Motor neuron (in vitro differentiated cells): ENCODE measurements at regions not wholly inside any gene's neighbourhood (a gene's known extent, or its start where the extent isn't known, plus 50 kb on each side); places are given as distances from the start of the nearest gene placed in this dataset.
"Not testable (repeated sequence)": the region's sequence is repeated elsewhere in the genome, so short reads cannot be mapped to it uniquely, and the experiment has no call there.

ENCODE experiments used
- ATAC-seq, 8 experiments: fragments of 200-7000 bp; cut with Tn5 transposase; replicated peaks in 6 of 8; 2 replicates each; pipeline ENCODE4 v1.8.0; 2021; ENCODE audit warnings: mild to moderate bottlenecking in 8 of 8, moderate library complexity in 8 of 8
- H3K27ac ChIP-seq, 2 donors: fragments of 250-450 bp; sonication (Bioruptor Pico); 2 replicates each; pipeline ENCODE4 v1.9.0; 2021; ENCODE audit warnings: antibody characterized with exemption in 2 of 2, mild to moderate bottlenecking in 2 of 2, moderate library complexity in 1 of 2
- H3K4me1 ChIP-seq, 2 donors: fragments of 250-450 bp; sonication (Bioruptor Pico); replicated peaks in 1 of 2; 2 replicates each; pipeline ENCODE4 v1.6.1; 2021; ENCODE audit warnings: antibody characterized with exemption in 2 of 2, mild to moderate bottlenecking in 2 of 2, moderate library complexity in 1 of 2
- H3K4me3 ChIP-seq, 5 donors: fragments of 250-450 bp; sonication (Bioruptor Pico); 2 replicates each; pipeline ENCODE4 v1.9.0; 2021; ENCODE audit warnings: antibody characterized with exemption in 5 of 5, mild to moderate bottlenecking in 5 of 5, moderate library complexity in 4 of 5
- WGBS, 10 experiments: fragments of 450-650 bp; shearing (Covaris generic); methylation state at CpG; one replicate each; pipeline ENCODE4 v1.0.0; 2022; 5-methylcytosine and 5-hydroxymethylcytosine counted together
- in situ Hi-C, 9 experiments: fragments of 400-800 bp; cut with MboI; loops; one replicate each; pipeline ENCODE4 v1.15.0; 2021; ENCODE audit warnings: low sequenced_read_pairs in 9 of 9, low pct_unique_long_range_greater_than_20kb in 2 of 9; ENCODE audit not compliant: unreplicated experiment in 9 of 9

DNA sequence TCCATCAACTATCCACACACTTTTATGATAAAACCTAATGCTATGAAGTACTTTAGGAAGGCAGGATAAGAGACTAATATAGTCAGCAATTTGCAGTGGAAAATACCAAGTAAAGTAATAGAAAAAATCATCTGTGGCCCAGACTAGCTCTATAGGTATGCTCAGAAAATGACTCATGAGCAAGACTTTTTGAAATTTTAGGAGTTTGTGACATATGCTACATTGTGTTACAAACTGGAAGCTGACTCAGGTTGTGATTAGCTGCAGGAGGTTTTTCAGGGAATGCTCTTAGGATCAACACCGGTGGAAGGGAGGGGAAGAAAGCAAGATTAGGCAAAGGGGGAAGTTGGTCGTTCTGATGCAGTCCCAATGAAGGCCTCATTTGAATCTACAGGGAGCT is 56.1 kb downstream of the FEZF1 start:
- ATAC-seq, result no peak
- H3K4me3 ChIP-seq, result no peak overlapping the region
- in situ Hi-C loops, result no loop called here
- H3K4me1 ChIP-seq, result no peaks in the 10 kb centered on the region
- 0 to 80% (median 43%) methylated on average over 1 to 2 of the region's 2 CpGs; no CpG with 5 or more reads in 4 of the 10 experiments for WGBS, 10 experiments
- no peak overlapping the region for H3K27ac ChIP-seq

DNA sequence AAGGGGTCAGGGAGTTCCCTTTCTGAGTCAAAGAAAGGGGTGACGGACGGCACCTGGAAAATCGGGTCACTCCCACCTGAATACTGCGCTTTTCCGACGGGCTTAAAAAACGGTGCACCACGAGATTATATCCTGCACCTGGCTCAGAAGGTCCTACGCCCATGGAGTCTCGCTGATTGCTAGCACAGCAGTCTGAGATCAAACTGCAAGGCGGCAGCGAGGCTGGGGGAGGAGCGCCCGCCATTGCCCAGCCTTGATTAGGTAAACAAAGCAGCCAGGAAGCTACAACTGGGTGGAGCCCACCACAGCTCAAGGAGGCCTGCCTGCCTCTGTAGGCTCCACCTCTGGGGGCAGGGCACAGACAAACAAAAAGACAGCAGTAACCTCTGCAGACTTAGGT is 65.8 kb downstream of the FEZF1 start:
- H3K27ac ChIP-seq, ATAC-seq, H3K4me3 ChIP-seq, H3K4me1 ChIP-seq, in situ Hi-C loops: not testable (repeated sequence)
- no CpG with 5 or more reads among the region's 14 CpGs for WGBS, 10 experiments

- H3K27ac ChIP-seq, ATAC-seq, H3K4me3 ChIP-seq, H3K4me1 ChIP-seq, in situ Hi-C loops: not testable (repeated sequence)
- WGBS, 10 experiments, result 60 to 100% (median 80%) methylated on average over 1 to 2 of the region's 13 CpGs; no CpG with 5 or more reads in 7 of the 10 experiments
These were observed 66.3 kb downstream of the FEZF1 start for GRCh38 chr7:122238297-122238696.

GRCh38 chr7:122225874-122226273 is 78.7 kb downstream of the FEZF1 start:
- H3K27ac ChIP-seq, result no peak overlapping the region
- no peak overlapping the region for H3K4me3 ChIP-seq
- ATAC-seq, result no peak
- no peaks in the 10 kb centered on the region for H3K4me1 ChIP-seq
- 0 to 100% (median 81%) methylated on average over 1 to 3 of the region's 3 CpGs for WGBS, 10 experiments
- in situ Hi-C loops, result loop anchor here in 4 of 9 experiments (10.0 kb wide), 2 partner anchors 299 to 309 kb away; no protein-coding TSS in a partner anchor

DNA sequence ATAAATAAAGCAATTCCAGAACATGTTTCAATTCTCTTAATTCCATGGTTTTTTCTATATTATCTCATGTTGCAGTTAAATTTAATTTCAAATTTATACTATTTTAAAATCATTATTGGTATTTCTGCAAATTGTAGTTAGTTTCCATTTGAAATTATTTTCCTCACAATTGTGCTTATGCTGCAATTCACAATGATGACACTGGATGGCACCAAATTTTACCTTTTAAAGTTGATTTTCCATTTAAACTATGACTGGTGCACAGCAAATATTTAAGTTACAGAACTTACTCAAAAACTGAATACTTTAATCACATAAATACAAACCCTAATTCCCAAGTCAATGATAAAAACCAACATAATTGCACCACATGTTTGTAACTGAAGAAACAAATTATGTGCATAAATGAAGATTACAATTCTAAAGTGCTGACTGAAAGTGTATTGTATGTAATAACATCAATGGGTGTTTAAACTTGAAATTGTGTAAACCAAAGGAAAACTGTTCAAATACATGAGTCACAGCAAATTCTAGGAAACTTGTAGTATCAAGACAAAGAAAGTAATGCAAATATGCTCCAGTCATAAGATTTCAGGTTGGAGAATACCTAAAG is 75.3 kb upstream of the AASS start:
- Histone ChIP-seq H3K4me1 (no peaks in the 10 kb centered on the region), H3K4me3 (no peak overlapping the region), H3K27ac (no peak overlapping the region)
- in situ Hi-C loops, result loop anchor here in 3 of 9 experiments (10.0 to 25.0 kb wide), 2 partner anchors 305 to 318 kb away; no protein-coding TSS in a partner anchor
- no peak for ATAC-seq

DNA sequence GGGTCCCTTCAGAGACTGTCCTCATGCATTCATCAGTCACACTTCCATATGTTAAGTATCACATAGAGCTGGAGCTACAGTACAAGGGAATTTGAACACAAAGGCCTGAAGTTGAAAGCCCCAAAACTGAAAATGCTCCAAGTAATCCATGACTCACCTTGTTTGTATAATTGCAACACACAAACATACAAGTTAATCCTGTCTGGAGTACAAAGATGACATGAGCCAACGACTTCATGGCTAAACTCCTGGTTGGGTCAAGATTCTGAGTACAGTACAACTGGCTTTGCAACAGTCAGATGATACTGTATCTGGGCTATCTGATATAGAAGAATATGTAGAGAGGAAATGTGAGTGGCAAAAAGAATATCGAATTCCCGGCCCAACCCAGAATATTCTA is 73.1 kb upstream of the AASS start:
- 0 to 100% (median 68%) methylated on average over 1 to 3 of the region's 3 CpGs; no CpG with 5 or more reads in 2 of the 10 experiments for WGBS, 10 experiments
- H3K4me1 ChIP-seq, result no peaks in the 10 kb centered on the region
- in situ Hi-C loops, result loop anchor here in 3 of 9 experiments (10.0 to 25.0 kb wide), 2 partner anchors 308 to 320 kb away; no protein-coding TSS in a partner anchor

DNA sequence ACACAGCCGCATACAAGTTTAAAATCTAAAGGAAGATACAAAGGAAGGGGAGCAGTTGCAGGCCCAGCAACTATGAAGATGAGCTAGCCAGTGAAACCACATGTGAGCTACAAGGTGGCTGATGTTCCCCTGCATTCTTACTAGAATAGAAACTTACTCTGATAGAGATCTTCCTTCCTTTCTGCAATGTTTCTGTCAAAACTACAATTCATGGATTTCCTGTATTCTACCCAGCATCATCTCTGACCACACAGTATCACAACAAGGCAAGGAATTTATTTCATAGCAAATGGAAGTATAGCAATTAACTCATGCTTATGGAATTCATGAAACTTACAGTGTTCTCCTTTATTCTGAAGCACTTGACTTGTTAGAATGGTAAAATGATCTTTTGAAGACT is 68.7 kb upstream of the AASS start:
- 33 to 100% (median 100%) methylated on average over 1 of the region's 1 CpG; no CpG with 5 or more reads in 4 of the 10 experiments for WGBS, 10 experiments
- Histone ChIP-seq H3K27ac (no peak overlapping the region), H3K4me1 (no peaks in the 10 kb centered on the region), H3K4me3 (no peak overlapping the region)
- in situ Hi-C loops, result loop anchor here in 3 of 9 experiments (10.0 to 25.0 kb wide), 2 partner anchors 312 to 325 kb away; no protein-coding TSS in a partner anchor
- ATAC-seq, result no peak

More for the DNA sequence above, 73.1 kb upstream of the AASS start:
- H3K27ac ChIP-seq, result no peak overlapping the region
- no peak for ATAC-seq
- no peak overlapping the region for H3K4me3 ChIP-seq

- WGBS, 10 experiments, result 20 to 100% (median 83%) methylated on average over 1 to 2 of the region's 2 CpGs
- in situ Hi-C loops, result loop anchor here in 3 of 9 experiments (10.0 to 25.0 kb wide), 2 partner anchors 313 to 326 kb away; no protein-coding TSS in a partner anchor
- no peaks in the 10 kb centered on the region for H3K4me1 ChIP-seq
These were observed 67.3 kb upstream of the AASS start for GRCh38 chr7:122211362-122211761.

DNA sequence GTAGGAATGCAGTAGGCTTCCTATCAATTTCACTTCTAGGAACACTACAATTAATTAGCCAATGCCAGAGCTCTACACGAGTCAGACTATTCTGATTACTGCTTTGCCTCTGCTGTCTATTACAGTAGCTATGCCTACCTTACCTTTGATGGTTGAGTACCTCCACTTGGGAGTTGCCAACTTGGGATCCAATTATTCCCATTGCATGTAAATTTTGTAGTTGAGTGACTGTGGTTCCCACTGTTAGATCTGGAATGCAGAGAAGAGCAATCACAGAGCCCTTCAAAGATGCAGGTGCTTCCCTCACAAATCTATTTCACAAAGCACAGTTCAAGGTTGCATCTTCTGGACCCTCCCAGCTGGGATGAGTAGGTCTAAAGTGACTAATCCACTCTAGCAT is 62.9 kb upstream of the AASS start:
- in situ Hi-C loops, result loop anchor here in 2 of 9 experiments (25.0 kb wide), 1 partner anchor 330 kb away; no protein-coding TSS in a partner anchor
- ATAC-seq, result no peak
- 0 to 100% methylated on average over 1 of the region's 1 CpG; no CpG with 5 or more reads in 8 of the 10 experiments for WGBS, 10 experiments
- Histone ChIP-seq H3K4me1 (no peaks in the 10 kb centered on the region), H3K27ac (no peak overlapping the region), H3K4me3 (no peak overlapping the region)

More at GRCh38 chr7:122211362-122211761, 67.3 kb upstream of the AASS start:
- no peak overlapping the region for H3K4me3 ChIP-seq
- no peak for ATAC-seq
- no peak overlapping the region for H3K27ac ChIP-seq

GRCh38 chr7:122203814-122204213 is 59.8 kb upstream of the AASS start:
- Histone ChIP-seq H3K4me3 (no peak overlapping the region), H3K27ac (no peak overlapping the region), H3K4me1 (no peaks in the 10 kb centered on the region)
- 80 to 100% (median 80%) methylated on average over 1 of the region's 1 CpG; no CpG with 5 or more reads in 7 of the 10 experiments for WGBS, 10 experiments
- no peak for ATAC-seq
- in situ Hi-C loops, result loop anchor here in 2 of 9 experiments (25.0 kb wide), 1 partner anchor 333 kb away; no protein-coding TSS in a partner anchor

- in situ Hi-C loops, result loop anchor here in 2 of 9 experiments (25.0 kb wide), 1 partner anchor 336 kb away; no protein-coding TSS in a partner anchor
- Histone ChIP-seq H3K4me1 (no peaks in the 10 kb centered on the region), H3K4me3 (no peak overlapping the region), H3K27ac (no peak overlapping the region)
- WGBS, 10 experiments, result 17 to 100% (median 86%) methylated on average over 1 of the region's 1 CpG; no CpG with 5 or more reads in 4 of the 10 experiments
- no peak for ATAC-seq
These were observed 56.8 kb upstream of the AASS start for GRCh38 chr7:122200888-122201287.

GRCh38 chr7:122199171-122199570 is 55.1 kb upstream of the AASS start:
- ATAC-seq, result no peak
- H3K4me1 ChIP-seq, result no peaks in the 10 kb centered on the region
- H3K4me3 ChIP-seq, result no peak overlapping the region
- H3K27ac ChIP-seq, result no peak overlapping the region
- in situ Hi-C loops, result no loop called here

GRCh38 chr7:122198581-122198980 is 54.5 kb upstream of the AASS start:
- no peak overlapping the region for H3K27ac ChIP-seq
- in situ Hi-C loops, result no loop called here
- no peaks in the 10 kb centered on the region for H3K4me1 ChIP-seq
- H3K4me3 ChIP-seq, result no peak overlapping the region
- no peak for ATAC-seq
- 0 to 89% (median 34%) methylated on average over 1 of the region's 1 CpG; no CpG with 5 or more reads in 4 of the 10 experiments for WGBS, 10 experiments
